GM19238 (cell line): ENCODE measurements at regions not wholly inside any gene's neighbourhood (a gene's known extent, or its start where the extent isn't known, plus 50 kb on each side); places are given as distances from the start of the nearest gene placed in this dataset.
"Not testable (repeated sequence)": the region's sequence is repeated elsewhere in the genome, so short reads cannot be mapped to it uniquely, and the experiment has no call there.

Source experiments
- DNase-seq: peaks from one replicate; pipeline ENCODE4 v3.0.0; 2011; ENCODE audit warnings: low spot score; ENCODE audit not compliant: insufficient read length

GRCh38 chr10:46740368-46740767, 161.4 kb downstream of the SYT15 start:
- not testable (repeated sequence) for DNase-seq

GRCh38 chr10:46749003-46749402, 162.2 kb upstream of the PTPN20 start:
- DNase-seq = not testable (repeated sequence)

DNA sequence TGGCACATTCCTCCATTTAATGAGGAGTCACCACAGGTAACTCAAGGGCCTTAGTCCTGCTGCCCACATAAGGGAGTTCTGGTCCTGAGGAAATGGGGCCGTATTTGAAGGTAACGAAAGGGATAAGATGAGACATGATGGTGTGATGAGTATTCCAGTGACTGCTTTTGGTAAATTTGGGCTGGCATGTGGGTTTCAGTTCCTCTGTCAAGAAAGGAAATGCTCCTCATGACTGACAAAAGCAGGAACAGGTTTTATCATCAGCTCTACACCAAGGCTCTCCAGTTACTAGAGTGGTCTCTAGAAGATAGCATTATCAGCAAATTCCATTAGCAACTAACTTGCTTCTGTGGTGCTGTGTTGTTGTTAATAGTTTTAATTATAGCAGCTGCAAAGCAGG, 161.8 kb upstream of the PTPN20 start:
- DNase-seq = not testable (repeated sequence)

DNA sequence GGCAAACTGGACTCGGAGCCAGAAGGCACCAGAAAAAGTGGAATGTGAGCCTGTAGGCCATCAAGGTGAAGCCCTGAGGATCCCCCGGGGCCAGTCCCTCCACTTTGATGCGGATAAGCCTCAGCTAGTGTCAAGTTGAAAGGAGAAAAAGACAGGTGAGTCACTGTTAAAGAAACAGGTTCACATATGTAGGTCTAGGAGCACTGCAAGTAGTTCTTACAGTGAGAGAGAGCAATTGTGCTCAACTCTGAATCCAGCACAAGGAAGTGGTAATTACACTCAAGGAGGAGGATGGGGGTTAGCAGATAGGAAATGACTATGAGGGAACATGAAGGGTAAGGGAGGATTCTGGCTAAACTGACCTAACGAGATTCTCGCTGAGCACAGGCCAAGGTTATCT, 157.5 kb upstream of the PTPN20 start:
- DNase-seq = not testable (repeated sequence)

DNA sequence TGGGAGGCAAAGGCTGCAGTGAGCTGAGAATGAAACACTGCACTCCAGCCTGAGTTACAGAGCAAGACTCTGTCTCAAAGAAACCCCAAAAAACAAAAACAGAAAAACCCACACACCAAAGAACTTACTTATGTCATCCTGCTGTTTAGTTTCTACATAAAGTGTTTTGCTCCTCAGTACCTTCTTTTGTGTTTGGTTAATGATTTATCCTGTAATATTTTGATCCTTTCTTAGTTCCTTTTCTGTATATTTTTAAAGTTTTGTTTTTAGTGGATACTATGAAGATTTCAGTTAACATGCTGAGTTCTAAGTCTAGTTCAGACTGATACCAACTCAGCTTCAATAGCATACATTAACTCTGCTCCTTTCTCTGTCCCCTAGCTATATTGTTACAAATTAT, 149.8 kb upstream of the PTPN20 start:
- not testable (repeated sequence) for DNase-seq

DNA sequence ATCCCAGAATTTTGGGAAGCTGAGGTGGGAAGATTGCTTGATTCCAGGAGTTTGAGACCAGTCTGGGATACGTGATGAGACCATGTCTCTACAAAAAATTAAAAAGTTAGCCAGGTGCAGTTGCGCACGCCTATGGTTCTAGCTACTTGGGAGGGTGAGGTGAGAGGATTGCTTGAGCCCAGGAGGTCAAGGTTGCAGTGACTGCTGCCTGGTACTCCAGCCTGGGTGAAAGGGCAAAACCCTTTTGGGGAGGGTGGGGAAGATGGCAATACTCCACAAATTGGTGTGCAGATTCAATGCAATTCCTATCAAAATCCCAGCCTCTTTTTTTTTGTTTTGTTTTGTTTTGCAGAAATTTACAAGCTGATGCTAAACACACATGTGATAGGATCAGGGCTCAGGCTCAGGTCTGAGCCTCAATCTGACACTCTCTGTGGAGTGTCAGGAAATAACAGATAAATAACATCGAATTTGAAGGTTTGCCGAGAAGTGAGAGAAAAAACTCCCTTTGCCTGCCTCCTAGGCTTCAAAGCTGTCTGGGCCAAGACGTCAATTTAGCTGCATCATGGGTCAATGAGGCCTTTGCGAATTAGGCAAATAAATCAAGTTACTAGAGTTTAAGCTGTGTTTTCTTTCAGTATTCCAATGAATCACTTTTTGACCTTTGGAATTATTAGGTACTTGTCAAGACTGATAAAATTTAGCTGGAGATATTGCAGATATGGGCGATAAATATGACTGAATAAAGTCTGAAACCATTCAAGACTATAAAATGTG, 142.5 kb upstream of the PTPN20 start:
- DNase-seq = not testable (repeated sequence)

DNA sequence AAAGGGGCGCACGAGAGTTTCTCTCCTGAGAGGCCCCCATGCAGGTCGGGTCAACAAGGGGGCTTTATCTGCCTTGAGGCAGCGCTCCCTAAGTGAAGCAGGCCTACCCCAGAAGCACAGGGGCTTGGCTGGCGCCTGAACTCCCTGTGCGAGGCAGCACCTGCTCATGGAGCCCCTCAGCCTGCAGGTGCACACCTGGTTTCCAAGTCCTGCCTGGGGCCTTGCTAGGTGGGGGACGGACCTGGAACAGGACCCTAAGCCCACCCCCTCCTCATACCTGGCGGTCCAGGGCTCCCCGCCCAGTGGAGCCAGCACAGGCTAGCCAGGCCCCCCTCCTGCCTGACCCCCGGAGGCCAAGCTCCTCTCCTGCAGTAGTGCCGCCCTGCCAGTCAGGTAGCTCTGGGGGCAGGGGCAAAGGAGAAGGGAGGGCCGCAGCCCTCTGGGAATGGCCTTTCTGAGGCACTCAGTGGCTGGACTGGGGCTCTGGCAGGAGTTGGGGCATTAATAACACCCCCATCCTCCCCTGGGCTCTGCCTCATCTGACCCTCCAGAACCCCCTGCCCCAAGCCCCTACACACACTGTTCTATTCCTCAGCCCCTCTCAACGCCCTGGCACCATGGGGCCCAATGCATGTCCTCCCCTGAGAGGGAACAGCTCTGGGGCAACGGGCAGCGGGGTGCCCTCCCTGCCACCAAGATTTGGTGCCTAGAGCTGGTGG, 137.9 kb upstream of the PTPN20 start:
- not testable (repeated sequence) for DNase-seq

GRCh38 chr10:46773897-46774236, 137.4 kb upstream of the PTPN20 start:
- DNase-seq = not testable (repeated sequence)

GRCh38 chr10:46774366-46774765, 136.9 kb upstream of the PTPN20 start:
- not testable (repeated sequence) for DNase-seq

DNA sequence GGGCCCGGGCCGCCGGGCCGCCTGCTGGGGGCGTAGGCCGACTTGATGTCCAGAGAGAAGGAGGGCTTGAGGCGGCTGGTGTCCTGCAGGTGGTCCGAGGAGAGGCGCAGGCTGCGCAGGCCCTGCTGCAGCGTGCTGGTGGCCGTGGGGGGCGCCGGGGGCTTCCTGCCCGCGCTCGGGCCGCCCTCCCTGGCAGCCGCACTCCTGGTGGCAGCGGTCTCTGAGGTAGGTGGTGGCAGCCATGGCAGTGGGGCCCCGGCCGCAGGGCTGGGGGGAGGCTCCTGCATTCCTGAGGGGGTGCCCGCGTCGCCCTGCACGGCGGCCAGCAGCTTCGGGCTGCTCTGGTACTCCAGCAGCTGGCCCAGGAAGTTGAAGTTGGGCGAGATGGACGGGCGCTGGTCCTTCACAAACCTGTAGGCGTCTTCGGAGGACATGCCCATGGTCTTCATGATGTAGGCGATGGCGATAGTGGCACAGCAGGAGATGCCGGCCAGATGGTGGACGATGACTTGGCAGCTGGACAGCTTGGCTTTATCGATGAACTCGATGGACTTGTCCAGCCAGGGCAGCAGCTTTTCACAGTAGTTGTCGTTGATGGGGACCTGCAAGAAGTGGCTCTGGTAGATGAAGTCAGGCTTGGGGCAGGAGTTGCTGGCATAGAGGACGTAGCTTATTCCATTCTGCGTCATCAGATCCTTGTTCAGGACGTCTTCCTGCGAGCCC, 136.1 kb upstream of the PTPN20 start:
- DNase-seq = not testable (repeated sequence)

DNA sequence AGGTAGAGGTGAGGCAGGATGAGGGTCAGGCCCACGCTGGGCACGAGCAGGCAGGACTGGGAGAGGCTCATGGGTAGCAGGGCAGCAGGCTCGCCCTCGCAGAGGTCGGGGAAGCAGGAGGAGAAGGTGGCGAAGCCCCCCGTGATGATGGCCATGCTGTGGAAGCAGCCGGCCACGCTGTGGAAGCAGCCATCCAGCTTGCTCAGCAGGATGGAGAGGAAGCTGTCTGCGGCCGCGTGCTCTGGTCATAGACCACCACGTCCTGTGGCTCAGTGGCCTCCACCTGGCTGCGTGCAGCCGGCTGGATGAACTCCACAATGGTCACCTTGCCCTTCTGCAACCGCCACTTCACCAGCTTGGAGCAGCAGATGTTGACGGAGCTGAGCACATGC, 135.6 kb upstream of the PTPN20 start:
- not testable (repeated sequence) for DNase-seq

DNA sequence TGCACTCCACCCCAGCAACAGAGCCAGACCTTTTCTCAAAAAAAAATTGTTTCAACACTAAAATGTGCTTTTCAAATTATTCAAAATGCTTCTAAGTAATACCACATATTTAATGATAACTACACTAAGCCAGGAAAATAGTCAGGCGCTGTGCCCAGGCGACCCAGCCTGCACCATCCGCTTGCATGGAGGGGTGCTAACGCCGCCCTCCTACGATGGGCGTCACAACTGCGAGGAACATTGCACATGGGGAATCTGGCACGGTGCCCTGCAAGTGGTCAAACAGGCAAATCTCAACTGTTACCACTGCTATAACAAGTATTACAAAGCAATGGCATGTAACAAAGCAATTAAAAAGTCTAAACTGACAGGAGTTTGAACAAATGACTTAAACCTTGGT, 131.7 kb upstream of the PTPN20 start:
- not testable (repeated sequence) for DNase-seq

- DNase-seq = not testable (repeated sequence)
Measured at GRCh38 chr10:46780164-46780563, 131.1 kb upstream of the PTPN20 start.

GRCh38 chr10:46781001-46781400, 130.2 kb upstream of the PTPN20 start:
- DNase-seq = not testable (repeated sequence)

GRCh38 chr10:46782001-46782874, 129.0 kb upstream of the PTPN20 start:
- DNase-seq = not testable (repeated sequence)

GRCh38 chr10:46784665-46785064, 126.6 kb upstream of the PTPN20 start:
- DNase-seq = not testable (repeated sequence)

DNA sequence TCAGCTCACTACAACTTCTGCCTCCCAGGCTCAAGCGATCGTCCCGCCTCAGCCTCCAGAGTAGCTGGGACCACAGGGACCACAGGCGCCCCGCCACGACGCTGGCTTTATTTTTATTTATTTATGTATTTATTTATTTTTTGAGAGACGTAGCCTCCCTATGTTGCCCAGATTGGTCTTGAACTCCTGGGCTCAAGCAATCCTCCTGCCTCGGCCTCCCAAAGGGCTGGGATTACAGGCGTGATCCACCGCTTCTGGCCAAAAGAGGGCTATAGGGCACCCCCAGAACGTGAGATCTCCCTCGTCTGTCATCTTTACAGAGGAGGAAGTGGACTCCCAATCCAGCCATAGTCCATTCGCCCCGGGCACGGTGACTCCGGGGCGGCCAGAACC, 125.1 kb upstream of the PTPN20 start:
- DNase-seq = not testable (repeated sequence)

DNA sequence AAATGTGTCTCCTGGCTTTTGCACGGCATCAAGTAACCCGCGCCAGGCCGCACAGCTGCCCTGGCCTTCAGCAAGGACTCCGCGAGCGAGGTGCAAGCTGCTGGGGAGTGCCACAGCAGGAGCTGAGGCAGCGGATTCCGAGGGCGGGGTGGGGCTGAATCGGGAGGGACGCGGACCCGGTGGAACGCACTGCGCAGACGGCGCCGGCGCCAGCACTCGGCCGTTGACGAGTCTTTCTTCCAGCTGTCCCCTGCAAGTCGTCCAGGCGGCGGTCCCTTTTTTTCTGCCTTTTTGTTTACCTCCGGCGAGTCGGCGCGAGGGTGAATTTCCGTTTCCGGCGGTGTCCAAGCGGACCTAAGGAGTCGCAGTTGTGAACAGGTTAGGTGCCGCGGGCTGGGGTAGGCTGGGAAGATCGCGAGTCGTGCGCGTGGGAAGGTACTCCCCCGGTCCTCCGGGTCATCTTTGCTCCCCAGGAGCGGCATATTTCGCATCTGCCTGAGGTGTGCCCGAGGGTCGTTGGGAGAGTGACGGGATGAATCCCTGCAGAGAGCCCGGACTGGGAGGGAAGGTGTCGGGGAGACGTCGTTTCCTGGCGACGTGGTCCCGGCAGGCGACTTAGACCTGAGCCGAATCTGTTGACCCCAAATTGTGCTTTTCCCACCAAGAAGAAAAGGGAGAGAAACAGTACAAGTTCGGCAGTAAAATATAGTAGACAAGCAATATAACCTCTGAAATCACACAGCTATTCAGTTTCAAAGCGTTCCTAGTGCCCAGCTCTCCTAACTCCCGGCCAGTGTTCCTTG, 124.5 kb upstream of the PTPN20 start:
- peak; percentile 7 for DNase-seq

- DNase-seq = peak; percentile 0
Measured at GRCh38 chr10:46787321-46787615, 124.0 kb upstream of the PTPN20 start.

GRCh38 chr10:46792657-46793357, 118.4 kb upstream of the PTPN20 start:
- DNase-seq = not testable (repeated sequence)
